Stimulated activated CD4-positive, alpha-beta T cell treated with anti-CD3 and anti-CD28 coated beads, Interleukin-1b, Interleukin-23, amount 100 ng/mL, for 24 hours (primary cell): ENCODE measurements at regions not wholly inside any gene's neighbourhood (a gene's known extent, or its start where the extent isn't known, plus 50 kb on each side); places are given as distances from the start of the nearest gene placed in this dataset.

ENCODE experiments used
- DNase-seq, 4 experiments: peaks; one replicate each; pipeline ENCODE4 v3.0.0-alpha.2; 2020; ENCODE audit warnings: low read depth in 4 of 4, low spot score in 1 of 4

- DNase-seq, result no peak
Observed at GRCh38 chr1:13967707-13968106, 267.7 kb downstream of the PRDM2 start.

- no peak for DNase-seq
Observed at GRCh38 chr1:13968361-13968760, 268.4 kb downstream of the PRDM2 start.

GRCh38 chr1:13970631-13971247 is 270.8 kb downstream of the PRDM2 start:
- DNase-seq, result no peak

GRCh38 chr1:13976485-13976884 is 276.5 kb downstream of the PRDM2 start:
- DNase-seq, result no peak

GRCh38 chr1:13981142-13981541 is 281.2 kb downstream of the PRDM2 start:
- DNase-seq, result no peak

- no peak for DNase-seq
Observed at GRCh38 chr1:13983393-13983792, 283.4 kb downstream of the PRDM2 start.

GRCh38 chr1:13990939-13991338 is 291.0 kb downstream of the PRDM2 start:
- DNase-seq, result no peak

- no peak for DNase-seq
Observed at GRCh38 chr1:13992489-13993285, 292.7 kb downstream of the PRDM2 start.

GRCh38 chr1:13994386-13994785 is 294.4 kb downstream of the PRDM2 start:
- DNase-seq, result no peak

GRCh38 chr1:13996334-13996733 is 296.3 kb downstream of the PRDM2 start:
- DNase-seq, result no peak

- no peak for DNase-seq
Observed at GRCh38 chr1:14003552-14003951, 303.6 kb downstream of the PRDM2 start.

- no peak for DNase-seq
Observed at GRCh38 chr1:14009582-14009981, 309.6 kb downstream of the PRDM2 start.

GRCh38 chr1:14010476-14010875 is 310.5 kb downstream of the PRDM2 start:
- no peak for DNase-seq

- no peak for DNase-seq
Observed at GRCh38 chr1:14011132-14011531, 311.1 kb downstream of the PRDM2 start.

- DNase-seq, result no peak
Observed at GRCh38 chr1:14011888-14012287, 311.9 kb downstream of the PRDM2 start.

- no peak for DNase-seq
Observed at GRCh38 chr1:14014929-14015328, 314.9 kb downstream of the PRDM2 start.

GRCh38 chr1:14015917-14016316 is 315.9 kb downstream of the PRDM2 start:
- no peak for DNase-seq

- DNase-seq, result no peak
Observed at GRCh38 chr1:14017531-14017961, 317.6 kb downstream of the PRDM2 start.

GRCh38 chr1:14019461-14019860 is 319.5 kb downstream of the PRDM2 start:
- no peak for DNase-seq

- no peak for DNase-seq
Observed at GRCh38 chr1:14020006-14020405, 320.0 kb downstream of the PRDM2 start.

- no peak for DNase-seq
Observed at GRCh38 chr1:14027099-14027498, 327.1 kb downstream of the PRDM2 start.

- DNase-seq, result no peak
Observed at GRCh38 chr1:14031461-14031860, 331.5 kb downstream of the PRDM2 start.

- DNase-seq, result no peak
Observed at GRCh38 chr1:14034506-14034905, 334.5 kb downstream of the PRDM2 start.
